ENCODE measurements at regions not wholly inside any gene's neighbourhood (a gene's known extent, or its start where the extent isn't known, plus 50 kb on each side); places are given as distances from the start of the nearest gene placed in this dataset.

DNA sequence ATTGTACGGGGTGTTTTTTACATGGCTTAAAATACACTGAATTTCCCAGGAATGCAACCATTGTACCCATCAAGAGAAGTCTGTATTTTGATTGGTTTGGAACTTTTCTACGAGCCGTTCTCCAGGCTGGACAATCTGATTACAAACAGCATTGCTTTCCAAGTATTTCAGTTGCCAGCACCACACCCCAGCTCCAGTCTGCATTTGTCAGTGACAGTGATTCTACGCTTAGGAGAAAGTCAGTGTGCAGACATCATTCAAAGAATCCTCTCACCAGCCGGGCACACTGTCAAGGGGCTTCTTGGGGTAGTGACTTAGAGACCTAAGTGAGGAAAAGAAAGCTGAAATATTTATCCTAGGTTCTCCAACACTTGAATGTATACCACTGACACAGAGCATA lies 194.1 kb downstream of the ANAPC1 start:
- Histone ChIP-seq H3F3A (replicated peaks; ENCODE audit: insufficient read depth) (peaks cover 6% of the 10 kb centered on the region), H3K4me3 (ENCODE audit: low read depth in 2 of 2, low read length in 1 of 2) (no peak overlapping the region), H3K27ac (ENCODE audit: low read depth in 2 of 2, low read length in 1 of 2) (no peak overlapping the region), H3K27me3 (ENCODE audit: insufficient read depth) (no peaks in the 10 kb centered on the region), H3K9ac (no peak overlapping the region), H3K4me2 (no peak overlapping the region), H4K20me1 (ENCODE audit: insufficient read depth) (no peaks in the 10 kb centered on the region), H3K9me2 (no peaks in the 10 kb centered on the region), H2AFZ (ENCODE audit: low read depth) (no peak overlapping the region), H3K79me2 (ENCODE audit: insufficient read depth) (no peaks in the 10 kb centered on the region), H3K36me3 (replicated peaks in 1 of 2; ENCODE audit: control insufficient read depth in 1 of 2, insufficient read depth in 2 of 2, low read length in 1 of 2) (no peaks in the 10 kb centered on the region), H3K4me1 (ENCODE audit: control insufficient read depth in 1 of 2, insufficient read depth in 2 of 2, low read depth in 1 of 2, low read length in 1 of 2) (peaks cover 0 to 7% of the 10 kb centered on the region in 2 experiments; a peak in 1 of 4 replicates), H3K9me3 (no peaks in the 10 kb centered on the region)
- ChIA-PET CTCF (interaction anchor here (1.3 to 2.9 kb wide), 2 partner anchors 12 to 28 kb away, joined by 4 to 7 read pairs; no protein-coding TSS in a partner anchor), POLR2A (no interaction called here)
- no peak for DNase-seq
- TF ChIP-seq TAF1 (IDR thresholded peaks at IDR 0.05; ENCODE audit: borderline replicate concordance, low read depth, low read length) = no peak
- no peak for TF ChIP-seq NRF1 (IDR thresholded peaks at IDR 0.05; ENCODE audit: low read depth, low read length)
- no peak for TF ChIP-seq SIN3A (IDR thresholded peaks at IDR 0.05; ENCODE audit: borderline replicate concordance, low read depth, low read length)
- no peak for TF ChIP-seq FOXJ3 (CRISPR knock-in tag; IDR thresholded peaks at IDR 0.05)
- 81% methylated on average over 5 of the region's 5 CpGs for WGBS (ENCODE audit: low lambda C conversion rate)

DNA sequence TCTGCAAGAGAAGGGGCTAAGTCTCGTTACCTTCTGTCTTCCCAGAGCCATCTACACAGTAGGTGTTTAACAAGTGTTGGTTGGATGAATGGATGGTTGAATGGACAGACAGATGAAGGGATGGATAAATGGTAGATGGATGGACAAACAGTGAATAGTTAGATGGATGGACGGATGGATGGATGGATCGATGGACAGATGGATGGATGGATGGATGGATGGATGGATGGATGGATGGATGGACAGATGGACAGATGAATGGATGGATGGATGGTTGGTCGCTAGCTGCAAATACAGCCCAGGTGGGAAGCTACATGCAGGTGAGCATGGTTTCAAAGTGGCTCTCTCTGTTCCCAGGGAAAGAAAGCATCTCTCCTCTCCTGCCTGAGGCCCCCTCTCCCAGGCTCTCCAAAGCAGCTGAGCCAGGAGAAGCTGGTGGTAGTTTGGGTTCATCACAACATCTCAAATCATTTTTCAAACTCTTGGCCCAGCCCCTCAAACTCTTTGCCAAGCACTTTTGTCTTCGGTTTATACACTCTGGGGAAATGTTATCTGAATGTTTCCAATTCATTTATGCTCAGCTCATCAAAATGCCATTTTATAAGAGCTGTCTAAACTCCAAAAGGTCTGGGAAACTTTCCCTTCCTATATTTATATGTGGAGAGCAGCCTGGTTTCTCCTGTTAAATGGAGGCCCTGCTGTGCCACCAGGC lies 192.7 kb downstream of the ANAPC1 start:
- H4K20me1 ChIP-seq (ENCODE audit: insufficient read depth) = no peaks in the 10 kb centered on the region
- POLR2A ChIA-PET = no interaction called here
- H2AFZ ChIP-seq (ENCODE audit: low read depth) = no peak overlapping the region
- H3K36me3 ChIP-seq (replicated peaks in 1 of 2; ENCODE audit: control insufficient read depth in 1 of 2, insufficient read depth in 2 of 2, low read length in 1 of 2) = no peaks in the 10 kb centered on the region
- peaks cover 0 to 5% of the 10 kb centered on the region in 2 experiments; a peak in 1 of 4 replicates for H3K4me1 ChIP-seq (ENCODE audit: control insufficient read depth in 1 of 2, insufficient read depth in 2 of 2, low read depth in 1 of 2, low read length in 1 of 2)
- no peaks in the 10 kb centered on the region; the same call in 1 of the 2 replicates for H3K9me3 ChIP-seq
- no peaks in the 10 kb centered on the region for H3K9me2 ChIP-seq
- H3F3A ChIP-seq (replicated peaks; ENCODE audit: insufficient read depth) = peaks cover 14% of the 10 kb centered on the region
- 79% methylated on average over 5 of the region's 5 CpGs for WGBS (ENCODE audit: low lambda C conversion rate)
- TF ChIP-seq TEAD4 (IDR thresholded peaks at IDR 0.05; ENCODE audit: borderline replicate concordance, insufficient read depth) (no peak), NRF1 (IDR thresholded peaks at IDR 0.05; ENCODE audit: low read depth, low read length) (no peak), GABPA (IDR thresholded peaks at IDR 0.05; ENCODE audit: low read depth) (no peak), EZH2phosphoT487 (IDR thresholded peaks at IDR 0.05; ENCODE audit: borderline replicate concordance, low read depth) (no peak), FOXM1 (IDR thresholded peaks at IDR 0.05; ENCODE audit: low read depth) (no peak), TAF1 (IDR thresholded peaks at IDR 0.05; ENCODE audit: borderline replicate concordance, low read depth, low read length) (no peak), FOXJ3 (CRISPR knock-in tag; IDR thresholded peaks at IDR 0.05) (no peak), EP300 (IDR thresholded peaks at IDR 0.05; ENCODE audit: borderline replicate concordance in 1 of 2, low read depth in 1 of 2, low read length in 1 of 2) (no peak), YY1 (IDR thresholded peaks at IDR 0.05; ENCODE audit: low read depth) (no peak)
- TF ChIP-seq, protein P1, sequence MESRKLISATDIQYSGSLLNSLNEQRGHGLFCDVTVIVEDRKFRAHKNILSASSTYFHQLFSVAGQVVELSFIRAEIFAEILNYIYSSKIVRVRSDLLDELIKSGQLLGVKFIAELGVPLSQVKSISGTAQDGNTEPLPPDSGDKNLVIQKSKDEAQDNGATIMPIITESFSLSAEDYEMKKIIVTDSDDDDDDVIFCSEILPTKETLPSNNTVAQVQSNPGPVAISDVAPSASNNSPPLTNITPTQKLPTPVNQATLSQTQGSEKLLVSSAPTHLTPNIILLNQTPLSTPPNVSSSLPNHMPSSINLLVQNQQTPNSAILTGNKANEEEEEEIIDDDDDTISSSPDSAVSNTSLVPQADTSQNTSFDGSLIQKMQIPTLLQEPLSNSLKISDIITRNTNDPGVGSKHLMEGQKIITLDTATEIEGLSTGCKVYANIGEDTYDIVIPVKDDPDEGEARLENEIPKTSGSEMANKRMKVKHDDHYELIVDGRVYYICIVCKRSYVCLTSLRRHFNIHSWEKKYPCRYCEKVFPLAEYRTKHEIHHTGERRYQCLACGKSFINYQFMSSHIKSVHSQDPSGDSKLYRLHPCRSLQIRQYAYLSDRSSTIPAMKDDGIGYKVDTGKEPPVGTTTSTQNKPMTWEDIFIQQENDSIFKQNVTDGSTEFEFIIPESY (IDR thresholded peaks at IDR 0.05; ENCODE audit: borderline replicate concordance, low read depth) = no peak
- H3K9ac ChIP-seq = no peak overlapping the region
- H3K27ac ChIP-seq (ENCODE audit: low read depth in 2 of 2, low read length in 1 of 2) = no peak overlapping the region
- CTCF ChIA-PET = interaction anchor here (2.9 kb wide), 1 partner anchor 11 kb away, joined by 7 read pairs; no protein-coding TSS in a partner anchor
- no peaks in the 10 kb centered on the region for H3K79me2 ChIP-seq (ENCODE audit: insufficient read depth)
- no peak overlapping the region for H3K4me2 ChIP-seq
- no peak overlapping the region for H3K4me3 ChIP-seq (ENCODE audit: low read depth in 2 of 2, low read length in 1 of 2)
- H3K27me3 ChIP-seq (ENCODE audit: insufficient read depth) = no peaks in the 10 kb centered on the region
- no peak for DNase-seq
